ENCODE measurements at regions not wholly inside any gene's neighbourhood (a gene's known extent, or its start where the extent isn't known, plus 50 kb on each side); places are given as distances from the start of the nearest gene placed in this dataset.

- no peak for DNase-seq (ENCODE audit: low read depth in 3 of 3)
These were observed 287.3 kb upstream of the FLRT2 start for GRCh38 chr14:85242666-85243065.

GRCh38 chr14:85243321-85243720, 286.6 kb upstream of the FLRT2 start:
- no peak for DNase-seq (ENCODE audit: low read depth in 3 of 3)

DNA sequence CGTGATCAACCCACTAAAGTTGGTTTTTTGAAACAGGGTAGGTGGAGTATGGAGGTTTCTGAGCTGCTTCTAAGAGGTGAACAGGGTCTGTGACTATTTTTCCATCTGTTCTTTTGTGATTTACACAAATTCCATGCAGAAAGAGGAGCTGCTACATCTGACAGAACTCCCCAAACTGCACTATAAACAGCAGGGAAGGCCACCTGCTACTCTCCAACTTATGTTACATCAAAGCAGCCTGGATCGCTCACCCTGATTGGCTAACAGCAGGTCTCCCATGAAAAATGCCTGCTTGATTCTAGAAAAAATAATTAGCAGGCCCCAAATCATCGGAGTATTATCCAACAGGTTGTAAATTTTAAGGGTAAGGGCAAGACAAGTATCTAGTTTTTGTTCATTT, 282.9 kb upstream of the FLRT2 start:
- no peak for DNase-seq (ENCODE audit: low read depth in 3 of 3)

DNA sequence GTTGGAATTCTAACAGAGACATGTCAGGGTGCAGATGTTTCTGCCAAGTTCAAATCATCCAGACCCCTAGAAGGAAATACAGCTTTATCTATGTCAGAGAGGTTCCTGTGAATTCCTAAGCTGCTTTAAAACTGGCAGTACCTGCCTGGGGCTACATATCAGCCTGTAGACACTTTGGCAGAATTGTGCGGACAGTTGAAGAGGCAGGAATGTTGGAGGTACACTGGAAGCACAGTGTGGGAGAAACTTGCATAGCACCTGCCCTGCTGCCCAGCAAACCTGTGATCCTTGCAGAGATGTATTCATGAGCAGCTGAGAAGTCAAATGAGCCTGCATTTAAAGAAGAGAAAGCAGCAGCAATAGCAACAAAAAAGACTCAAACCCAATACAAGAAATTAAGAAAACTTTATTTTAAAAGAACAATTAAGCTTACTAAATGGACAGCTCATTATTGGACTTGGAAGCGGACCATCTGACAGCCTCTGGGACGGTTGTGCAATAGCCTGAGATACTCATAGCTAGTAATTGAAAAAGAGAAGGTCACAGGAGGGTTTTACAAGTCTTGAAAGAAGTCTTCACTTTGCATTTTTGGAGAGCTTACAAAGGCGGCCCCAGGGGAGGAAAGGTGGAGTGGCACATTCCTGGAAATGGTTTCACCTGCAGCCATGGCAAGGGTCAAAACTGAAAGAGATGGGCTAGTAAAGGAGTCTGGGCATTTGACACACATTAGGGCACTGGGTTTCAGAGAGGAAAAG, 280.9 kb upstream of the FLRT2 start:
- no peak for DNase-seq (ENCODE audit: low read depth in 3 of 3)

GRCh38 chr14:85250414-85251189, 279.3 kb upstream of the FLRT2 start:
- no peak for DNase-seq (ENCODE audit: low read depth in 3 of 3)

GRCh38 chr14:85252011-85252410, 277.9 kb upstream of the FLRT2 start:
- DNase-seq (ENCODE audit: low read depth in 3 of 3), result no peak

DNA sequence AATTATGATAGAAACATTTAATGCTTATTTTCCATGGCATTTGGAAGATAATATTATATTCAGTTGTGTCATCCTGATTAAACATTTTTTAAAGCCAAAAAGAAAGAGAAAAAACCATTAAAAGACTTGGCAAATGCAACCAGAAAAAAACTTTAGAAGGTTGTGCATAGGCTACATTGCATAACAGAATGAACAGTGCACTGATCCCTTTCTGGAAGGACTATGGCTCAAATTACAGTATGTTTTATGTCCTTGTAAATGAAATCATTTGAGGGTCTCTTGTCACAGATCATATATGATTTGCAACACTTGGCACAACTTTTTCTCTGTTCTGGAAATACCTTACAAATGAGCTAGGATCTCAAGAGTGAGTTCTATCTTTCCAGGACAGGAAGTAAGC, 275.2 kb upstream of the FLRT2 start:
- DNase-seq (ENCODE audit: low read depth in 3 of 3), result no peak

DNA sequence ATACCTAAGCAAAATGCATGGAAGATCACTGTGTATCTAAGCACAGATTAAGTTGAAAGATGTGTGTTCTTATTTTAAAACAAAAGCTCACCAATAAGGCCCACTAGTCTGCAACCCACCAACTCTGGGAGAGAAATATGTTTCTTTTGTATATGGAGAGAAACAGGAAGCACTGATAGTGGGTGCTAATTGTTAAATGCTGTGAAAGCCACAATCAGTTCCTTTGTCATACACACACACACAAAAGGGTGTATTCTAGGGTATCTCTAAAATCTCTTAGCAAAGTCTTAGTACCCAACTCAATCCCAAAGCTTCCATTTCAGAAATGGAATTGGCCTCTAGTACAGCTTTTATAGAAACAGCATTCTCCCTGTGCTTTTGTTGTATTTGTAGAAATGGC, 272.7 kb upstream of the FLRT2 start:
- no peak for DNase-seq (ENCODE audit: low read depth in 3 of 3)

GRCh38 chr14:85263916-85264675, 265.8 kb upstream of the FLRT2 start:
- no peak for DNase-seq (ENCODE audit: low read depth in 3 of 3)

- DNase-seq (ENCODE audit: low read depth in 3 of 3), result no peak
These were observed 256.8 kb upstream of the FLRT2 start for GRCh38 chr14:85273099-85273677.

DNA sequence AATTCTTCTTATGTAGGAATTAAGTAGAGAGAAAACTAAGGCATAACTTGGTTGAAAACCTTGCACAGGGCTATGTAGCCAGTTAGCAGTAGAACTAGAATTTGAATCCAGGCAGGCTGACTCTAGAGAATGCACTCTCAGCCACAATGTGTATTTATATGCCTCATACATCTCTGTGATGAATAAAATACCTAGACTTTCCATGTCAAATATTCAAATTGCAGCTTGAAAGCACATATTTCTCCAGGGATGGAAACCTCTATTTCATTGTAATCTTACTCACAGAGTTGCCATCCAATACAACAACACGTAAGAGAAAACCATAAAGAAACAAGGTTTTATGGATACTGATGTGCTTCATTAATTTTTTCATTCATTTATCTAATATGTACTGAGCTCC, 256.0 kb upstream of the FLRT2 start:
- no peak for DNase-seq (ENCODE audit: low read depth in 3 of 3)

GRCh38 chr14:85276161-85276978, 253.6 kb upstream of the FLRT2 start:
- DNase-seq (ENCODE audit: low read depth in 3 of 3), result no peak

GRCh38 chr14:85276979-85277228, 253.0 kb upstream of the FLRT2 start:
- no peak for DNase-seq (ENCODE audit: low read depth in 3 of 3)

- no peak for DNase-seq (ENCODE audit: low read depth in 3 of 3)
These were observed 250.5 kb upstream of the FLRT2 start for GRCh38 chr14:85279407-85279806.

DNA sequence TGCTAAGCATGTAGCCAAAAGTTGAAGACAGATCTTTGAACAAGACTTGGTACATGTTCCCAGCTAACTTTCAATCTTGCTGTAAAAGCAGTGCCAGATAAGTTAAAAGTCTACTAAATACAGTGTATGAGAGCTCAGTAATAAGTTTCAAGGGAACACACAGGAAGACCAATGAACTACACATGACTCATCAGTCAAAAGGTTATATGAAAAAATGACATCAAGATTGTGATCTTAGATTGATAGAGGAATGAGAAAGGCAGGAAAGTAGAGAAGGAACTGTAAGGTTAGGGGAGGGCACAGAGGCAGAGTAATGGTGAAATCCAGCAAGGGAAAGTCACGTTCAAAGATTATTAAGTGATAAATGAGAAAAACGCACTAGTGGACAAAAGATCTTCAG, 249.9 kb upstream of the FLRT2 start:
- DNase-seq (ENCODE audit: low read depth in 3 of 3), result no peak

DNA sequence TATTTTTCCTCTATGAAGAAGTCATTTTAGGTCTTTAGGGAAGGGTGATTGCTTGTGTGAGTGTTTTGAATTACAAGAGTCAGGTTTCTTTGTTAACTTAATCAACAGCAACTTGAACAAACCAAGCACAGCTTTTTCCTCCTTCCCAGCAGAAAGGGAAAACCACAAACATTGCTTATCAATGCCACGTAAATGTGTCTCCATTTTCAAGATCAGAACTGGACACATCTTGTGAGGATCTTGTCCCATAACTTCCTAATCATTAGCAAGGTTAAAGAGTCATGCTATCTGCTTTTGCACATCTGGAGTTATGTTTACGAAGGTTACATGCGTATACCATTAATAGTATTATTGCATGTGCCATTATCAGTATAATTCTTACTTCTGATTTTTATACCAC, 248.0 kb upstream of the FLRT2 start:
- no peak for DNase-seq (ENCODE audit: low read depth in 3 of 3)

- no peak for DNase-seq (ENCODE audit: low read depth in 3 of 3)
These were observed 241.9 kb upstream of the FLRT2 start for GRCh38 chr14:85288041-85288440.

DNA sequence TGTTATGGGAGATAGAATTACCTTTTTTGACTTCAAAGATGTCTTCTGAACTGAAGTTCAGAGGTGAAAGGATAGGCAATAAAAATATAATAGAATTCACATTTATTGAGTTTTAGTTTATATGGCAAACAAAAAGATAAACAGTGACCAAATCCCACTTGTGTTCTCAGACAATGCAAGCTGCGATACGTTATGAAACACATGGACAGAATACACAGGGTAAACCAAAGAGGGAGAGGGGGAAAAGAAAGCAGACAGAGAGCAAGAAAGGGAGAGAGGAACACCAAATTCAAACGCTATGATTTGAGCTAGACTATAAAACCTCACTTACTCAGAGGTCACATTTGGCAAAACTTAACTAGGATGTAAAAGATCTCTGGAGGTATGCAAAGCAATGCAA, 238.2 kb upstream of the FLRT2 start:
- no peak for DNase-seq (ENCODE audit: low read depth in 3 of 3)

- no peak for DNase-seq (ENCODE audit: low read depth in 3 of 3)
These were observed 236.2 kb upstream of the FLRT2 start for GRCh38 chr14:85293612-85294234.

- DNase-seq (ENCODE audit: low read depth in 3 of 3), result no peak
These were observed 234.6 kb upstream of the FLRT2 start for GRCh38 chr14:85295318-85295717.
